Mesenchymal stem cell (in vitro differentiated cells and primary cell): ENCODE measurements at regions not wholly inside any gene's neighbourhood (a gene's known extent, or its start where the extent isn't known, plus 50 kb on each side); places are given as distances from the start of the nearest gene placed in this dataset.
"Not testable (repeated sequence)": the region's sequence is repeated elsewhere in the genome, so short reads cannot be mapped to it uniquely, and the experiment has no call there.

ENCODE experiments used
- DNase-seq: peaks from one replicate; pipeline ENCODE4 v3.0.0-alpha.2; 2013
- H2AFZ ChIP-seq: one replicate; pipeline ENCODE4 v1.6.1; 2013; ENCODE audit warnings: low read depth, mild to moderate bottlenecking, control low read depth, inconsistent platforms, low read length, moderate library complexity
- H2AK5ac ChIP-seq: 2 replicates; pipeline ENCODE4 v1.6.1; 2013; ENCODE audit warnings: low read length, moderate library complexity, mild to moderate bottlenecking, inconsistent platforms; ENCODE audit not compliant: severe bottlenecking
- H2BK120ac ChIP-seq: one replicate; pipeline ENCODE4 v1.6.1; 2013; ENCODE audit warnings: low read depth, mild to moderate bottlenecking, inconsistent platforms, low read length, moderate library complexity
- H2BK12ac ChIP-seq, 2 experiments: one replicate each; pipeline ENCODE4 v1.6.1; 2013; ENCODE audit warnings: inconsistent platforms in 2 of 2, low read length in 2 of 2, mild to moderate bottlenecking in 2 of 2, moderate library complexity in 2 of 2, control low read depth in 1 of 2
- H2BK15ac ChIP-seq: one replicate; pipeline ENCODE4 v1.6.1; 2013; ENCODE audit warnings: mild to moderate bottlenecking, low read depth, inconsistent platforms; ENCODE audit not compliant: poor library complexity, severe bottlenecking
- H2BK5ac ChIP-seq: 2 replicates; pipeline ENCODE4 v1.6.1; 2013; ENCODE audit warnings: low read depth, mild to moderate bottlenecking, low read length, control low read depth, inconsistent platforms; ENCODE audit not compliant: poor library complexity, severe bottlenecking
- H3K14ac ChIP-seq, 2 experiments: one replicate each; pipeline ENCODE4 v1.6.1; 2013; ENCODE audit warnings: inconsistent platforms in 2 of 2, low read length in 2 of 2, control low read depth in 1 of 2, mild to moderate bottlenecking in 1 of 2, moderate library complexity in 1 of 2
- H3K18ac ChIP-seq, 2 experiments: one replicate each; pipeline ENCODE4 v1.6.1; 2013; ENCODE audit warnings: inconsistent platforms in 2 of 2, low read length in 2 of 2, control low read depth in 1 of 2, low read depth in 1 of 2, mild to moderate bottlenecking in 1 of 2
- H3K23ac ChIP-seq, 2 experiments: one replicate each; pipeline ENCODE4 v1.6.1; 2013; ENCODE audit warnings: inconsistent platforms in 2 of 2, low read length in 2 of 2, mild to moderate bottlenecking in 2 of 2, moderate library complexity in 2 of 2, control low read depth in 1 of 2
- H3K27ac ChIP-seq: 2 replicates; pipeline ENCODE4 v1.5.1; 2013; ENCODE audit warnings: mild to moderate bottlenecking, moderate library complexity, low read length, control low read depth, inconsistent platforms; ENCODE audit not compliant: poor library complexity, severe bottlenecking
- H3K27me3 ChIP-seq, 2 experiments: 2 replicates each; pipeline versions ENCODE4 v1.6.1 to v1.7.0; 2013; ENCODE audit warnings: low read length in 2 of 2, mild to moderate bottlenecking in 2 of 2, moderate library complexity in 2 of 2, control low read depth in 1 of 2, inconsistent platforms in 1 of 2; ENCODE audit not compliant: control insufficient read depth in 1 of 2, insufficient read depth in 1 of 2
- H3K36me3 ChIP-seq, 2 experiments: 2 replicates each; pipeline versions ENCODE4 v1.6.1 to v1.7.0; 2013; ENCODE audit warnings: low read length in 2 of 2, control low read depth in 1 of 2, inconsistent platforms in 1 of 2, low read depth in 1 of 2, mild to moderate bottlenecking in 1 of 2; ENCODE audit not compliant: insufficient read depth in 2 of 2, control insufficient read depth in 1 of 2
- H3K4ac ChIP-seq, 2 experiments: one replicate each; pipeline ENCODE4 v1.6.1; 2013; ENCODE audit warnings: inconsistent platforms in 2 of 2, low read length in 2 of 2, mild to moderate bottlenecking in 2 of 2, moderate library complexity in 2 of 2, control low read depth in 1 of 2, low read depth in 1 of 2
- H3K4me1 ChIP-seq: 2 replicates; pipeline ENCODE4 v1.6.1; 2013; ENCODE audit warnings: low read depth, low read length, control low read depth; ENCODE audit not compliant: control insufficient read depth, insufficient read depth
- H3K4me2 ChIP-seq: 2 replicates; pipeline ENCODE4 v1.6.1; 2013; ENCODE audit warnings: low read length, mild to moderate bottlenecking, inconsistent platforms; ENCODE audit not compliant: poor library complexity, severe bottlenecking
- H3K4me3 ChIP-seq, 2 experiments: 2 replicates each; pipeline versions ENCODE4 v1.5.1 to v1.7.0; 2013; ENCODE audit warnings: low read length in 2 of 2, mild to moderate bottlenecking in 2 of 2, control low read depth in 1 of 2, low read depth in 1 of 2; ENCODE audit not compliant: insufficient read depth in 1 of 2
- H3K79me1 ChIP-seq: replicated peaks from 2 replicates; pipeline ENCODE4 v1.6.1; 2013; ENCODE audit warnings: mild to moderate bottlenecking, control low read depth, low read length, inconsistent platforms; ENCODE audit not compliant: poor library complexity, severe bottlenecking
- H3K9ac ChIP-seq: 2 replicates; pipeline ENCODE4 v1.7.0; 2013; ENCODE audit warnings: mild to moderate bottlenecking, low read length, moderate library complexity
- H3K9me3 ChIP-seq: 2 replicates; pipeline ENCODE4 v1.7.0; 2013; ENCODE audit warnings: mild to moderate bottlenecking, low read length; ENCODE audit not compliant: control insufficient read depth
- H4K8ac ChIP-seq: one replicate; pipeline ENCODE4 v1.6.1; 2013; ENCODE audit warnings: inconsistent platforms, mild to moderate bottlenecking, low read length, moderate library complexity
- H4K91ac ChIP-seq: one replicate; pipeline ENCODE4 v1.6.1; 2013; ENCODE audit warnings: mild to moderate bottlenecking, low read length, inconsistent platforms
- WGBS: methylation state at CpG from one replicate; pipeline ENCODE4 v1.1.7; 2013; ENCODE audit warnings: mixed read lengths; 5-methylcytosine and 5-hydroxymethylcytosine counted together

DNA sequence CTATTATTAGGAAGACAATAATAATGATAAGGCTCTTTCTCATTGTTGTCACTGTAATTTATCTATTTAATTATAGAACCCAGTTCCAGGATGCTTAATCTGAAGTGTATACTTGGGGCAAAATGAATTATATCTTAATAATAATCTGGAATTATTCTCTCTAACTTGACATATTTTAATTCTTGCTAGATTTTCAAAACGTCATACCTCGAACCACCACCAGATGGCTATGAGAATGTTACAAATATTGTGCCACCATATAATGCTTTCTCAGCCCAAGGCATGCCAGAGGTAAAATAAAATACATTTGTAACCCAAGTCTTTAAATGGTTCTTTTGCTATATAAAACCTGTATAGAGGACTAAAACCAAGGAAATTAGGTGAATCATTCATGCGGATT lies 4849.3 kb upstream of the OR11H1 start:
- not testable (repeated sequence) for H4K91ac ChIP-seq, H3K4ac ChIP-seq, H3K18ac ChIP-seq, H2BK120ac ChIP-seq, H2BK12ac ChIP-seq, H2BK15ac ChIP-seq, H3K9me3 ChIP-seq, H2AFZ ChIP-seq, H3K14ac ChIP-seq, H3K4me3 ChIP-seq, H3K36me3 ChIP-seq, H3K27ac ChIP-seq, H2AK5ac ChIP-seq, H4K8ac ChIP-seq, DNase-seq, H3K4me1 ChIP-seq, H3K23ac ChIP-seq, H3K79me1 ChIP-seq, H3K27me3 ChIP-seq, H3K4me2 ChIP-seq, H3K9ac ChIP-seq, H2BK5ac ChIP-seq
- WGBS, result no CpG with 5 or more reads among the region's 3 CpGs

DNA sequence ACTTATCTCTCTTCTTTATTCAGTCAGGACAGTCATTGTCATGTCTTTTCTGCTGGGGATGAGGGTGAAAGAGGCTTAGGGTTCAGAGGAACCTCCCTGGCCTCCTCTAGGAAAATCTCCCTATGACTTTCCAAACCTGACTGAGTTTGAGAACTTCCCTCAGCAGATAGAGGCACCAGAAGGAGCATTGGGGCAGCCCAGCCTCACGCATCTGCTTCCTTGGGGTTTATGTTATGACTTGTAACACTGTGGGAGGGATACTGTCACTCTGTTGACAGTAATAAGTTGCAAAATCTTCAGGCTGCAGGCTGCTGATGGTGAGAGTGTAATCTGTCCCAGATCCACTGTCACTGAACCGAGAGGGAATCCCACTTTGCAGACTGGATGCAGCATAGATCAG lies 4842.6 kb upstream of the OR11H1 start:
- H2AK5ac ChIP-seq, H3K9me3 ChIP-seq, H4K8ac ChIP-seq, H3K36me3 ChIP-seq, H3K27me3 ChIP-seq, H3K4ac ChIP-seq, H3K14ac ChIP-seq, H3K23ac ChIP-seq, H3K9ac ChIP-seq, H4K91ac ChIP-seq, H3K18ac ChIP-seq, H3K4me3 ChIP-seq, H2AFZ ChIP-seq, H3K4me2 ChIP-seq, H2BK12ac ChIP-seq, DNase-seq, H2BK5ac ChIP-seq, H2BK15ac ChIP-seq, H3K4me1 ChIP-seq, H2BK120ac ChIP-seq, H3K79me1 ChIP-seq, H3K27ac ChIP-seq: not testable (repeated sequence)
- no CpG with 5 or more reads among the region's 2 CpGs for WGBS

DNA sequence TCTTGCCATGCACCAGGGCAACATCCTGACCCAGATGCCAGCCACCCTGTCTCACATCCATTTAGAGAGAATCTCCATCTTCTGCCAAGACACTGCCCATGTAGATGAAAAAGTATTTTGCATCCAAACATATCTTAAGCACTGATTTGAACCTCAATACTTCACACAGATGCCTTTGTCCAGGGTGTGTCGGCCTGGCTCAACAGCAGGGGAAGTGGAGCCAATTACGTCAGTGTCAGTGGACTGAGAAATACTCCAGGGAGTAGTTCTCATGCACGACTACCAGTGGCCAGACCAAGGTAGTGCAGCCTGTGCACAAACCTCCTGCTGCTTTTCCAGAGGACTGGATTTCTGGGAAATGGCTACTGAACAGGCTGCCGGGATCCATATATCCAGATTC lies 4840.7 kb upstream of the OR11H1 start:
- H3K4me2 ChIP-seq, H2BK120ac ChIP-seq: not testable (repeated sequence)

DNA sequence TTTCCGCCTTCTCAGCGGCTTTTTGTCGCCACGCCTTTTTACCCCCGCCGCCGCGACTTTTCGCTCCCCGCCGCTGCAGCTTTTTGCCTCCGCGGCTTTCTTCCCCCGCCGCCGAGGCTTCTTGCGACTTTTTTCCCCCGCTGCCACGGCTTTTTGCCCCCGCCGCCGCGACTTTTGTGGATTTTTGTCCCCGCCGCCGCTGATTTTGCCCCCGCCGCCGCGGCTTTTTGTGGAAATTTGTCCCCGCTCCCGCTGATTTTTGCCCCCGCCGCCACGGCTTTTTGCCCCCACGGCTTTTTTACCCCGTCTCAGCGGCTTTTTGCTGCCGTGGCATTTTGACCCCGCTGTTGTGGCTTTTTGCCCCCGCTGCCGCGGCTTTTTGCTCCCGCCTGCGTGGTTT lies 4829.2 kb upstream of the OR11H1 start:
- not testable (repeated sequence) for H2BK15ac ChIP-seq, H2BK5ac ChIP-seq, H4K91ac ChIP-seq, H2AFZ ChIP-seq, H3K4me2 ChIP-seq, H2BK12ac ChIP-seq, H3K79me1 ChIP-seq, H3K9me3 ChIP-seq, H2BK120ac ChIP-seq, H3K36me3 ChIP-seq, H3K23ac ChIP-seq, H3K27me3 ChIP-seq, H4K8ac ChIP-seq, H3K4me1 ChIP-seq, H3K14ac ChIP-seq, H3K27ac ChIP-seq, H3K4ac ChIP-seq, H3K9ac ChIP-seq, H2AK5ac ChIP-seq, DNase-seq, H3K4me3 ChIP-seq, H3K18ac ChIP-seq
- WGBS, result 97% methylated on average over 43 of the region's 45 CpGs

More for the DNA sequence above, 4840.7 kb upstream of the OR11H1 start:
- H3K18ac ChIP-seq, H3K79me1 ChIP-seq, H3K9ac ChIP-seq, H4K8ac ChIP-seq, H3K4me1 ChIP-seq, H2AFZ ChIP-seq, H2BK5ac ChIP-seq, H2AK5ac ChIP-seq, H3K23ac ChIP-seq, H2BK12ac ChIP-seq, H3K27me3 ChIP-seq, H3K36me3 ChIP-seq, DNase-seq, H3K9me3 ChIP-seq, H4K91ac ChIP-seq, H2BK15ac ChIP-seq, H3K4ac ChIP-seq, H3K14ac ChIP-seq, H3K27ac ChIP-seq, H3K4me3 ChIP-seq: not testable (repeated sequence)
- 58% methylated on average over 2 of the region's 4 CpGs for WGBS
